HG03432 (cell line): ENCODE measurements at regions not wholly inside any gene's neighbourhood (a gene's known extent, or its start where the extent isn't known, plus 50 kb on each side); places are given as distances from the start of the nearest gene placed in this dataset.

ENCODE experiments used
- ATAC-seq: cut with Tn5 transposase; IDR thresholded peaks from one replicate; pipeline ENCODE4 v1.9.1; 2021; ENCODE audit warnings: mild to moderate bottlenecking, moderate library complexity; ENCODE audit not compliant: unreplicated experiment

DNA sequence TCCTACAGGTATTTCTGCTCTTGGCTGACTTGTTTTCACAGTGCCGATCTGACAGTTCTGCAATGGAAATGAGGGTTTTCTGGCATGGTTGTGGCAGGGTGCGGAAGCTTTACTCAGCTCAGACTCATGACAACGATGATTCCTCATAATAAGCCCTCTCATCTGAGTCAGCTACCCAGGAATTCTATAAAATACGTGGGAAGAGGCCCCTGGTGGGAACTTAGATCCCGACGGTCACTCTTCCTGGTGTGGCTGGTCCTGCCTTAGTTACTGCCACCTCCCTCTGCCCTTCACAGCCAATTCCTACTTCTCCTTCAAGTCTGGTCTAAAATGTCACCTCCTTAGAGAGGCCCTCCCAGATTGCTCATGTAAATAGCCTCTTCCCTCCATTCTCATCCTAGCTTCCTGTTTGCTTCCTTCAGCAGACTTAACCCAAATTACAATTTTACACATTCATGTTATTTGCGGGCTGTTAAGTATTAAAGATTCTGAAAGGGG is 104.2 kb upstream of the MAP1LC3B2 start:
- ATAC-seq, result no peak

DNA sequence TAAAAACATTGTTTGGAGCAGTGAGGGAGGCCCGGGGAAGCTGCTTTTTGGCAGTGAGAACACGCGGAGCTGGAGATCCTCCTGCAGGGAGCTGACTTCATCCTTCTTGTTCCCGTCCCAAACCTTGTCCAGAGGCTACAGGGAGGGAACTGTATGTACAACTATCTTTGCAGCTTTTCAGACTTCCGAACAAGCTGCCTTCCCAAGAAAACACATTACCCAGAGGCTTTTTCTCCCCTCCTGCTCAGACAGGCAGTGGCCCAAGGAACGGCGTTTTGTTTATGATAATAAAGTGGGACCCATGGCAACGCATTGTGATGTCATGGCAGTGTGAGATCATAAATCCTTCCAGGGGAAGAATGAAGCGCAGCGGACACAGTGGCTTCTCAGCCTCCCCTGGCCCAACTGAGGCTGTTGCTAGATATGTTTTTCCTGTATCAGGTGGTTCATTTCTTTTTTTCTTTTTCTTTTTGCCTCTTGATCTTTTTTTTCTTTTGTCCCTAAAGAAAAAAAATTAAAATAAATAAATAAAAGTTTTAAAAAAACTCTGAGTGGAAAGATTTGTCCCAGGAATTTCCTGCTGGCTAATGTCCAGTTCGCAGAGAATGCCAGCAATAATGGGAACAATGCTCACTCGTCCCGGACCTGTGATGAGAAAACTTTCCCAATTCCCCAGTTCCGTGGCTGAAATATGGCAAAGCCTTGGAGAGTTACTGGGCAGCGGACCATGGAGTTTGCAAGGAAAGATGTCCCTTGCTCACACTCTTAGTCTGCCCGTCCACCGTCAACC is 103.4 kb upstream of the MAP1LC3B2 start:
- ATAC-seq, result no peak

DNA sequence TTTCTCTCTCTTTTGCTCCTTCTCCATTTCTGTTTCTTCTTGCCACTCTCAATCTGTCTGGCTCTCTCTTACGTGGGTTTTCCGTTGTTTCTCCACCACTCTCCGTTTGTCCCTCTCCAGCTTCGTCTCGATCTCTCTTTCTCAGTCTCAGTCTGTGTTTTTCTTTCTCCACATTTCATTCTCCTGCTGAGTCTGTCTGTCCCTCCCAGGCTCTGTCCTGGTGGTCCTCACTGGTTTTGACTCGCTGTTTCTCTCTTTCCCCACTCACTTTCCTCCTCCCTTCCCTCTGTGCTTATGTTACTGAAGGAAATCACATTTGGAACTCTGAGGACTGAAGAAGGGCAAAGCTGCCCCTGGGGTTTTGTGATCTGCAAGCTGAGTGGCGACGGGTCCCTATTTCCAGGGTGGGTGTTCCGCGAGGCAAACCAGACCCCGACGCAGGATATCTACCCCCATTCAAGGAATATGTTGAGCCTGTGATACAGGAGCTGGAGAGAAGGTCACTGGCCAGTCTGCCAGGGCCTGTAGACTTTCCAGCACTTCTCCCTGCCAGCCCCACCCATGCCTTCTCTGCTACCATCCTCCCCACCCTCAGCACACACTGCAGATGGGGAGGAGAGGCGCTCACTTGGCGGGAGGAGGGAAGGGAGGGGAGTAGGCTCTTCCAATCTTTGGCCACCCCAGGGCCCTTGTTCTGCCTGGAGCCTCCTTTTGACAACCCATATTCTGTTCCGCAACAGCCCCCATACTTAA is 102.7 kb upstream of the MAP1LC3B2 start:
- ATAC-seq, result no peak

DNA sequence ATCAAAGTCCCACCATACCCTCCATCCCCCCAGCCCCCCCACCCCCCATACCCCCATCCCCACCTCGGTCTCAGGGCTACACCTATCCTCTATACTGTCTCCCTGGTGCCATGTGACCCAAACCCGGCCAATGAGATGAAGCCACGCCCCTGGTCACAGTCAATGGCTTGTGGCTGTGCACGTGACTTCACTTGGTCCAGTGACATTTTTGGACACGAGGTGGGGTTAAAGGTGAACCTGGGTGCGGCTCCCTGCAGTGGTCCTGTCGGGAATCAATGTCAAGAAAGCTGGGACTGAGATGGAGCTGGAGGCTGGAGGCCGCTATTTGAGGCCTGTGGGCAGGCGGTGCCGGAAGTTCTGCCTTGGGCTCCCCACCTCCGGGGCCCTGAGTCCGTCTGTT is 100.7 kb upstream of the MAP1LC3B2 start:
- no peak for ATAC-seq

DNA sequence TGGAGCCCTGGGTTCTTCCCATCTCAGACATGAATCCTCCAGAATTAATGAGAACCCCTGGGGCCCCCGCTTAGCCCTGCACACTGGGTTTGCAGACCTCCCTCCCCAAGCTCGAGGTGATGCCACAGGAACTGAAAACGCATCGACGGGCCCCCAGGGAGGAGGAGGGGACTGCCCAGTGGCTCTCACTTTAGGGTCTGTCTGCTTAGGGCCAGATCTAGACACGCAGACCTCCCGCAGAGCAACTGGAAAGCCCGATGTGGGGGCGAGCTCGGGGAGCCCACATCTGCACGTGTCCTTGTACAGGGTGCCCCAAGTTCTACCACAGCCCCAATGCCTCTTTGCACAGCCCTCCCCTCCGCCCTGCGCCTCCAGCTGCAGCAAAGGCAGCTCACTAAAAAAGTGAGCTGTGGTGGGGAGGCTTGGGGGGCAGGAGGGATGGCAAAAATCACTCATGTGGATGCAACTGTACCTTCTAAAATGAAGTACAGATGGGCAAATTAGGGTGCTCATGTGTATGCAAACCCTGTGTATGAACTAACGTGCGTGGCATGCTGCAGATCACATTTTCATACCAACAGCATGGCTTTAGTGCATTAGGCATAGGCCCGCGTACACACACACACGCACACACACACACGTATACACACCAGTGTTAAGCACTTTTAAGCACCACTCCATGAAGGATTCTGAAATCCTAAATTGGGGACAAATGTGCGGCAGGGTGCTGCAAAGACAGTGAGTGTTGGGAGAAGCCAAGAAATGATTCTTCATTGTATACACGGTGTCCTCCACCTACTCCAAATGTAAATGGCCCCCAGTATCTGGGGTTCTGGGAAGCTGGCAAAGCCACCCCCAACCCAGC is 99.9 kb upstream of the MAP1LC3B2 start:
- ATAC-seq, result no peak

DNA sequence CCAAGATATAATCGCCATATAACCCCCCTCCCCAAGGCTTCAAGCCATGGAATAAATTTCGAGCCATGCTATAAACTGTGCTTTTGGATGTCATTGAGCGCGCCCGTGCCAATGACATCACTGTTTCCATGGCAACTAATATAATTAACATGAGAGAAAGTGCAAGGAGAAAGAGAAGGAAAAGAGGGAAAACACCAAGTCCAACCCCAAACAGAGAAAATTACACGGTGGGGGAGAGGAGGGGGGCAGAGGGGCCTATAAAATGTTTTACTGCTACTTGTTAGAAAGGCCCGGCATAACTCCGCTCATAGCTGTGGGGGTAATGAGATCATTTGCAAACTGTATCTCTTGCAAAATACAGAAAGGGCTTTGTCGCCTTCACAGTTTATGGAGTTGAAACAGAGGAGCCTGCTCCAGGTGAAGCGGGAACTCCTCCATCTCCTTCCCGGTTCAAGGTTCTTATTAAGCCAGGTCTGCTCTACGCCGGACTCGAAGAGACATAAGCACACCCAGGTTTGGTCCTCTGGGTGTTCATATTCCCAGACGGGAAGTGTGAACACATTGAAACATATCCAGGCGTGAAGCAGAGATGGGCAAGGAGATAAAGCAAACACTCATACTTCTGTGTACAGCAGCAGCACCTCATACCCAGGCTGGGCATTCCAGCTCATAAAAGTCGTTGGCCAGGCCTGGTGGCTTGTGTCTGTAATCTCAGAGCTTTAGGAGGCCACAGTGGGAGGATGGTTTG is 99.1 kb upstream of the MAP1LC3B2 start:
- no peak for ATAC-seq

DNA sequence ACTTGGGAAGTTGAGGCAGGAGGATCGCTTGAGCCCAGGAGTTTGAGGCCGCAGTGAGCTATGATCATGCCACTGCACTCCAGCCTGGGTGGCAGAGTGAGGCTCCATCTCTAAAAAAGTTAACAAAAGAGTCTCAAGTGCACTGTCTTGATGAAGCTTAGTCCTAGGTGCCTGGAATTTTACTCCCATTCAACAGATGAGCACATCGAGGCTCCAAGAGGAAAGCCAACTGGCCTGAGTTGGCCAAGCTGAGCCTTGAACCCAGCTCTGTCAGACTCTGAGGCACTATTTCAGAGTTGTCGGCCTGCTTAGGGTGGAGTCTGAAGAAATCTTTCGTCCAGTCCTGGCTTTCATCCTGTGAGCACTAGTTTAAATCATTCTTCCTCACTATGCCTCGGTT is 98.1 kb upstream of the MAP1LC3B2 start:
- ATAC-seq, result no peak

DNA sequence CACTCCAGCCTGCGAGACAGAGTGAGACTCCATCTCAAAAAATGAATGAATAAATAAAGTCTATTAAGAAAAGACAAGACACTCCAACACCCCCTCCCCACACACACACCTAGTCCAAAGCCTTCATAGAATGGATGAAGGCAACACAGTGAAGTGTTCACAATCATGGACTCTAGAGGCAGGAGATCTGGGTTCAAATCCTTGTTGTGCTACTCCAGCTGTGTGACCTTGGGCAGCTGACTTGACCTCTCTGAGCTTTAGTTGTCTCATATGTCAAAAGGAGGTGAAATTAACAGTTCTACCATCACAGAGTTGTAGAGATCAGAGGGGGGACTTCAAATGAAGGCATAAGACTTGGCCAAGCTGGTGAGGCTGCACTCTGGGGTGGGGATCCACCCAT is 95.8 kb upstream of the MAP1LC3B2 start:
- ATAC-seq, result no peak

DNA sequence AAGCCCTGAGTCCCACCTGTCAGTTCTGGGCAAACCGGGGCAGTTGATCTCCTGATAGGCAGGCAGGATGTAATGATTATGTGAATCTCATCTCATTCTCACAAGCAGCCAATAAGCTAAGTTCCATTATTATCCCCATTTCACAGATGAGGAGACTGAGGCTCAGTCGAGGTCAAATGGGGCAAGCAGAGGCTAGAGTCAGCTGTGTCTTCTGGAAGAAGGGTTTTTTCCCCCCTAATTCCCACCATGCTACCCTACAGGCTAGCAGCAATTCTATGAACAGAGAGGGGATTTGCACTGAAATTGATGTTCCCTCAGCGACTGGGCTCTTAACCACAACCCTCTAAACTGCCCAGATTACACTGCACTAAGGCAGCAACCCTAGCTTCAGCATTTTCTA is 93.8 kb upstream of the MAP1LC3B2 start:
- no peak for ATAC-seq

DNA sequence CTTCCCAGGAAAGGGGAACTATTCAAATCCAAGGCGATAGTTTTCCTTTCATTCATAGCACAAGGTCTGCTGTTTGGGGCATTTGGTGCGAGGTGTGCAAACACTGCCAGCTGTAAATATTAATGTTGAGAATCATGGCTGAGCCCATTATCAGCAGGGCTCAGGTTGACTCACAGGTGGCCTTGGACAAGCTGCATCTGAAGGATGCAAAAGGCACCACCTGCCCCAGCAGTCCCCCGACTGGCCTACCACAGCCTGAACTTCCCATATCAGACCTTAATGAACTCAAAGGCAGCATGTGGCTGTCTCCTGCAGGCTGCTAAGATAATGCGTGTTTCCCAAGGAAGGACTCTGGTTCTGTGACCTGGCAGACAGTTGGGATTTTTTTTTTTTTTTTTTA is 93.3 kb upstream of the MAP1LC3B2 start:
- ATAC-seq, result no peak

DNA sequence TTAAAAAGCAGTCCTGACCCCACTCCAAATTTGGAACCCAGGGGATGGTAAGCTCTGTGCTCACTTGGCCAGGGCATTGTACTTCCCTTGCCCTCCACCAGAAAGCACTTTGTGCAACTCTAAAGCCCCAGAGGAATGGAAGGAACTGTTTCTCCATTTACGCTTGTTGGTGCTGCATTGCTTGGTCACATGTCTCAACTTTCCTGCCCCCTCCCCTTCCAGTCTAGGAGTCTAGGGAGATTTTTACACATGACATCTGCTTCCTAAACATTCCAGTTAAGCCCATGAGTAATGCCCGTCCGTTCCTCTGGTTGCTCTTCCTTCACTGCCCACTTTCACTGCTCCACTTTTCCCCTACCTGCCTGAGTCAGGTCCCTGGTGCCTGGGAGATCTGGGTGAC is 92.6 kb upstream of the MAP1LC3B2 start:
- ATAC-seq, result no peak

DNA sequence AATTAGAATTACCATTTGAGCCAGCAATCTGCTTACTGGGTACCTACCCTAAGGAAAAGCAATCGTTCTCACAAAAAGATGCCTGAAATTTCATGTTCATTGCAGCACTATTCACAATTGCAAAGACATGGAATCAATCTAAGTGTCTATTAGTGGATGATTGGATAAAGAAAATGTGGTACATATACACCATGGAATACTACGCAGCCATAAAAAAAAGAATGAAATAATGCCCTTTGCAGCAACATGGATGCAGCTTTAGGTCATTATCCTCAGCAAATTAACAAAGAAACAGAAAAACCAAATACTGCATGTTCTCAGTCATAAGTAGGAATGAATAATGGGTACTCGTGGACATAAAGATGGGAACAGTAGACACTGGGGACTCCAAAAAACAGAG is 89.8 kb upstream of the MAP1LC3B2 start:
- ATAC-seq, result no peak

DNA sequence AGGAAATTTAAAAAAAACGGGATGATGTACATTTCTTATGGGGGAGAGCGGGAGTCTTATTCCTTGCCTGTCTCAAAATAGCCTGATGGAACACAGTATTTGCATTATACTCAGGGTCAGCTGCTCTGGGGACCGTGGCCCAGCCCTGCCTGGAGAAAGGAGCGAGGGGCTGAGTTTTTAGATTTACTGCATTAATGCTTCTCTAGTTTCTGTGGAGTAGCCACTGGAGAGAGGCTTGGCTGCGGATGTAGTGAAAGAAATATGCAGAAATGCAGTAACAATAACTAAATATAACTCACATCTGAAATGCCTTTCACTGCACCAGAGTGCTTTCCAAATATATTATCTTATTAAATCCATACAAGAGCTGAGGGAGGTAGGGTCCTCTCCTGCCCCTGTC is 87.6 kb upstream of the MAP1LC3B2 start:
- ATAC-seq, result no peak

DNA sequence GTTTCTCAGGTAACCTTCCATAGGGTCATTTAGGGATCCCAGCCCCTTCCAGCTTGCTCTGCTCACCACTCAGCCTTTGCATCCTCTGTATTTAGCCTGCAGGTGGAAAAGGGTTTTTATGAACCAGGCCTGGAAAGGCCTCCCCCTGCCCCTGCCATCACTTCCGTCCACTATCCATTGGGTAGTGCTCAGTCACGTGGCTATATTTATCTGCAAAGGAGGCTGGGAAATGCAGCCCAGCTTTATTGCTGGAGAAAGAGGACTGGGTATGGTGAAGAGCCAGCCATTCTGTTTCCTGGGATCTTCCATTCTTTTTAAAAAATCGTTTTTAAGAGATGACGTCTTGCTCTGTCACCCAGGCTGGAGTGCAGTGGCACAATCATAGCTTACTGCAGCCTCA is 87.0 kb upstream of the MAP1LC3B2 start:
- ATAC-seq, result no peak

DNA sequence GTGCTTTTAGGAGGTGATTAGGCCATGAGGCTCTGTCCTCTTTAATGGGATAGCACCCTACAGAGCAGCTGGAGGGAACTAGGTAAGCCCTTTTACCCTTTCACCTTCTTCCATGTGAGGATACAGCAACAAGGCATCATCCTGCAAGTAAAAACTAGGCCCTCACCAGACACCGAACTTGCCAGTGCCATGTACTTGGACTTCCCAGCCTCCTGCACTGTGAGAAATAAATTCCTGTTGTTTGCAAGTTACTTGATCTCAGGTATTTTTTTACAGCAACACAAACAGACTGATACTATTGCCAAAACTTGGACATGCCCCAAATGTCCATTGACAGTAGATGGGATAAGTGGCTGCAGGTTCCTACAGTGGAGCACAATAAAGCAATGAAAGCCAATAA is 85.8 kb upstream of the MAP1LC3B2 start:
- no peak for ATAC-seq

DNA sequence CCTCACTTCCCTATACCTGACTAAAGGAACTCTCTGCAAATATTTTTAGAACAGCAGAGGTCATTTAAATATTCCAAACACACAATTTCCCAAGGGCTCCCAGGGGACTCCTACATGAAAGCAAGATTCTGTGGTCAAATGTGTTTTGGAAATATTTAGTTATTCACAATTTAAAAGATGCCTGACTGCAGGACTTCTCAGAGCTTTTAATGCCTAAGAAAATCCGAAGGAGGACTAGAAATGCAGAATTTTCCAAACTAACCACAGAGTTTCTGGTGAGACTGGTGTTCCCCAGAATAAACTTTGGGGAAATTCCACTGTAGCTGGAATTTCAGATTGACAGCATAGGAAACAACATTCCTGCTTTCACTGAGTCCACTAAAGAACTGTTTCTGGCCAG is 84.8 kb upstream of the MAP1LC3B2 start:
- no peak for ATAC-seq

DNA sequence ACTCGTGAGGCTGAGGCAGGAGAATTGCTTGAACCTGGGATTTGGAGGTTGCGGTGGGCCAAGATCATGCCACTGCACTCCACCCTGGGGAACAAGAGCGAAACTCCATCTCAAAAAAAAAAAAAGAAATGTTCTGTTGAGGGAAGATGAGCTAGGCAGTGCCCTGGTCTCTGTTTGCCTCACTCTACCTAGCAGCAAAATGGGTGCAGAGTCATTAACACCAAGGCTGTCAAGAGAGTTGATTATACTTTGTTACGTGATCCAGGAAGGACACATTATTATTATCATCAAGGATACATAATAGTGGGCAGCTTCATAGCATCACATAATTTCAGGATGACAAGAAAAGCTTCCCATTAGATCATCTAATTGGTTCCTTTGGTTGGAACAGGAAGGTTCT is 84.3 kb upstream of the MAP1LC3B2 start:
- ATAC-seq, result no peak

DNA sequence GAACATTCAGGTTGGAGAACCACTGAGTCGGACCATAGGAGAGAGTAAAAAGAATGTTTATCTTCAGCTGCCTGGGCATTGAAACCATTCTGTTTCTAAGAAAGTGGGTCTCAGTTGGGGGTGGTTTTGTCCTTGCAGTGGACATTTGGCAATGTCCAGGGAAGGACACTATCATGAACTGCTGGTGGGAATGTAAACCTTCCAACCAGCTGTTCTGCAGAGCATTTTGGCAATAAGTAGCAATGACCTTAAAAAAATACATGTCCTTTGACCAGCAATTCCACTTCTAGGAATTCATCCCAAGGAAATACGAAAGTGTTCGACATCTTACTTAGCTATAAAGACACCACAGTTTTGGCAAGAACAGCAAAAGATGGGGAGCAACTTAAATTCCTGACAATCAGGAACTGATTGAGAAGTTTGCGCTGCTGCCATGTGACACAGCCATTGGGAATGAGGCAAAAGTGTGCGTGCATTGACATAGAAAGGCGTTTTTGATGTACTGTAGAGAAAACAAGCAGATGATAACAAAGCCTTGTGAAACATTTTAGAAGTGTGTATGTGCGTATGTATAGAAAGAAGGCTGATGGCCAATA is 82.9 kb upstream of the MAP1LC3B2 start:
- ATAC-seq, result no peak

DNA sequence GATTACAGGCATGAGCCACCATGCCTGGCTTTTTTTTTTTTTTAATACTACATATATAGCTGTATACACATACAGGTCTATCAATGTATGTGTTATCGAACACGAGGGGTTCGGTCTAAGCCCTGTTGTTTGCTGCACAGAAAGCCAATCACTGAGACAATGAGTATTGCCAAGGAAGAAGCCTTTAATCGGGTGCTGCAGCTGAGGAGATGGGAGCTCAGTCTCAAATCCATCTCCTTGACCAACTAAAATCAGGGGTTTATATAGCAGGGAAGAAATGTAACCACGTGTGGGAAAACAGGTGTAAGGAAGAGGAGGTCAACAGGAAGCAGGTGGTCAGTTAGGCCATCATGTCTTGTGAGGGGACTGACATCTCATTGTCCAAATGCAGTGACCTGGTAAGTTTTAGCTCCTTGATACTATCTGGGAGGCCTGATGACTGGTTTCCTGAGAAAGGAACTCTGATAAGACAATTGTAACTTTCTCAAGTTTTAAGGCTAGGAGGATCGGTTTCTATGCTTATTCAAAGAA is 80.9 kb upstream of the MAP1LC3B2 start:
- no peak for ATAC-seq

DNA sequence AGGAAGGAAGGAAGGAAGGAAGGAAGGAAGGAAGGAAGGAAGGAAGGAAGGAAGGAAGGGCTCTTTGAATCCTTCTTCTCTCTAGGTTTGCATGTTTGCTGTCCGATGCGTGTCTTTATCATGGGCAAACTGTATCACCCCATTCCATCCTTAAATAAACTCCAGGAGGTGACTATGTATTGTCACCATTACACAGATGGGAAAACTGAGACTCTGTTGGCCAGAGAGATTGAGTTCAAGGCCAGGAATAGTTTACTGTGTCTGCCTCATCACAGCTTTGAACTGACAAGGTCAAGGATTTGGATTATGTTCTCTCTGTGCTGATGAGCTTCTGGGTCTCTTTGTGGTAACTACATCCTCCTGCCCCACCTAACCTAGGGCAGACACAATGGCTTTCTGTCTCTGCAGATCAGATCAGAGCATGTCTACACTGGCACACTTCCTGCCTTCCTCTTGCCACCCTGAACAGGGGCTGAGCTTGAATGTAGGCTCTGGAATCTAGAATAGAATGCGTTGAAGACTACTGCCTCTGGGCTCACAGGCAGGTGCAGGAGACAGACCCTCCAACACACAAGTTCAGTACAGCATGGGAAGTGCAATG is 78.9 kb upstream of the MAP1LC3B2 start:
- ATAC-seq, result no peak
